ENCODE measurements at regions not wholly inside any gene's neighbourhood (a gene's known extent, or its start where the extent isn't known, plus 50 kb on each side); places are given as distances from the start of the nearest gene placed in this dataset.

DNA sequence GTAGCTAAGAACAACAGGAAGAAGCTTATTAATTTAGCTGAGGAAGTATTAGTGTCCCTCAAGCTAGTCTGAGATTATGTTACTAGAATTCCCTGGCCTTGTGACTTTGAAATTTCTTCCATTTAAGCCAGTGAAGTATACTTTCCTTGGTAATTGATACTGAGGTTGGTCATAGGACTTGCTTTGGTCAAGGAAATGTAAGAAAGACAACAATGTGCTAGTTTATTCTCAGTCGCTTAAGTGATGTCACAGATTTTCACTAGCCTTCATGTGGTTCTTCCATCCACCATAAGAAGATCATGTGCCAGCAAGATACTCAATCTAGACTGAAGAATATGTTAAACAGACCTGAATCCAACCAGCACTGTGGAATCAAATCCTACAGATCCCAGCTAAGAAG is 1140.1 kb downstream of the TECRL start:
- TF ChIP-seq, protein P1, sequence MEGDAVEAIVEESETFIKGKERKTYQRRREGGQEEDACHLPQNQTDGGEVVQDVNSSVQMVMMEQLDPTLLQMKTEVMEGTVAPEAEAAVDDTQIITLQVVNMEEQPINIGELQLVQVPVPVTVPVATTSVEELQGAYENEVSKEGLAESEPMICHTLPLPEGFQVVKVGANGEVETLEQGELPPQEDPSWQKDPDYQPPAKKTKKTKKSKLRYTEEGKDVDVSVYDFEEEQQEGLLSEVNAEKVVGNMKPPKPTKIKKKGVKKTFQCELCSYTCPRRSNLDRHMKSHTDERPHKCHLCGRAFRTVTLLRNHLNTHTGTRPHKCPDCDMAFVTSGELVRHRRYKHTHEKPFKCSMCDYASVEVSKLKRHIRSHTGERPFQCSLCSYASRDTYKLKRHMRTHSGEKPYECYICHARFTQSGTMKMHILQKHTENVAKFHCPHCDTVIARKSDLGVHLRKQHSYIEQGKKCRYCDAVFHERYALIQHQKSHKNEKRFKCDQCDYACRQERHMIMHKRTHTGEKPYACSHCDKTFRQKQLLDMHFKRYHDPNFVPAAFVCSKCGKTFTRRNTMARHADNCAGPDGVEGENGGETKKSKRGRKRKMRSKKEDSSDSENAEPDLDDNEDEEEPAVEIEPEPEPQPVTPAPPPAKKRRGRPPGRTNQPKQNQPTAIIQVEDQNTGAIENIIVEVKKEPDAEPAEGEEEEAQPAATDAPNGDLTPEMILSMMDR (IDR thresholded peaks at IDR 0.05), result no peak
- TF ChIP-seq EP300 (IDR thresholded peaks at IDR 0.05), result no peak
